Hematopoietic multipotent progenitor cell treated with erythropoietin and hydrocortisone succinate and interleukin-3 and kit ligand, for 6 days (in vitro differentiated cells): ENCODE measurements at regions not wholly inside any gene's neighbourhood (a gene's known extent, or its start where the extent isn't known, plus 50 kb on each side); places are given as distances from the start of the nearest gene placed in this dataset.
"Not testable (repeated sequence)": the region's sequence is repeated elsewhere in the genome, so short reads cannot be mapped to it uniquely, and the experiment has no call there.

Source experiments
- DNase-seq: peaks from one replicate; pipeline ENCODE4 v3.0.0-alpha.2; 2015

- no peak for DNase-seq
Observed at GRCh38 chr21:35840949-35841348, 219.4 kb downstream of the SETD4 start.

- peak; percentile 87 for DNase-seq
Observed at GRCh38 chr21:35840197-35840799, 220.0 kb downstream of the SETD4 start.

GRCh38 chr21:35838987-35839763 is 221.2 kb downstream of the SETD4 start:
- no peak for DNase-seq

- DNase-seq: no peak
Observed at GRCh38 chr21:35838350-35838749, 222.0 kb downstream of the SETD4 start.

GRCh38 chr21:35833991-35834390 is 226.3 kb downstream of the SETD4 start:
- DNase-seq: no peak

GRCh38 chr21:35833388-35833787 is 226.9 kb downstream of the SETD4 start:
- DNase-seq: no peak

- DNase-seq: no peak
Observed at GRCh38 chr21:35831230-35831629, 229.1 kb downstream of the SETD4 start.

GRCh38 chr21:35829067-35829466 is 231.3 kb downstream of the SETD4 start:
- peak; percentile 15 for DNase-seq

GRCh38 chr21:35828161-35828560 is 232.2 kb downstream of the SETD4 start:
- no peak for DNase-seq

- DNase-seq: no peak
Observed at GRCh38 chr21:35827004-35827403, 233.3 kb downstream of the SETD4 start.

- no peak for DNase-seq
Observed at GRCh38 chr21:35825370-35826353, 234.7 kb downstream of the SETD4 start.

GRCh38 chr21:35824136-35824535 is 236.2 kb downstream of the SETD4 start:
- no peak for DNase-seq

GRCh38 chr21:35819134-35819533 is 241.2 kb downstream of the SETD4 start:
- no peak for DNase-seq

GRCh38 chr21:35818597-35818996 is 241.7 kb downstream of the SETD4 start:
- DNase-seq: no peak

GRCh38 chr21:35814858-35815619 is 245.3 kb downstream of the SETD4 start:
- no peak for DNase-seq

GRCh38 chr21:35812679-35813078 is 247.6 kb downstream of the SETD4 start:
- DNase-seq: no peak

GRCh38 chr21:35811191-35811806 is 249.0 kb downstream of the SETD4 start:
- DNase-seq: no peak

- no peak for DNase-seq
Observed at GRCh38 chr21:35810431-35810970, 249.8 kb downstream of the SETD4 start.

- DNase-seq: no peak
Observed at GRCh38 chr21:35801391-35801790, 258.9 kb downstream of the SETD4 start.

- DNase-seq: not testable (repeated sequence)
Observed at GRCh38 chr21:35800796-35801385, 259.4 kb downstream of the SETD4 start.

GRCh38 chr21:35796844-35797243 is 263.5 kb downstream of the SETD4 start:
- peak; percentile 2 for DNase-seq
